Trophoblast cell (in vitro differentiated cells and primary cell): ENCODE measurements at regions not wholly inside any gene's neighbourhood (a gene's known extent, or its start where the extent isn't known, plus 50 kb on each side); places are given as distances from the start of the nearest gene placed in this dataset.

Experiments
- DNase-seq, 2 donors: peaks; one replicate each; pipeline ENCODE4 v3.0.0-alpha.2; 2016
- H2AFZ ChIP-seq: 2 replicates; pipeline ENCODE4 v1.6.1; 2013; ENCODE audit warnings: low read length, moderate library complexity, mild to moderate bottlenecking; ENCODE audit not compliant: insufficient read depth, poor library complexity
- H2AK5ac ChIP-seq: 2 replicates; pipeline ENCODE4 v1.6.1; 2013; ENCODE audit warnings: mild to moderate bottlenecking, low read length
- H2BK120ac ChIP-seq: 2 replicates; pipeline ENCODE4 v1.6.1; 2013; ENCODE audit warnings: low read length, mild to moderate bottlenecking, moderate library complexity; ENCODE audit not compliant: insufficient read depth, poor library complexity
- H2BK12ac ChIP-seq: 2 replicates; pipeline ENCODE4 v1.6.1; 2013; ENCODE audit warnings: mild to moderate bottlenecking, low read length, moderate library complexity
- H2BK5ac ChIP-seq: 2 replicates; pipeline ENCODE4 v1.6.1; 2013; ENCODE audit warnings: low read length, low read depth, moderate library complexity, mild to moderate bottlenecking; ENCODE audit not compliant: poor library complexity
- H3K14ac ChIP-seq: 2 replicates; pipeline ENCODE4 v1.6.1; 2013; ENCODE audit warnings: mild to moderate bottlenecking, low read length
- H3K18ac ChIP-seq: 2 replicates; pipeline ENCODE4 v1.6.1; 2013; ENCODE audit warnings: mild to moderate bottlenecking, low read length
- H3K23ac ChIP-seq: 2 replicates; pipeline ENCODE4 v1.6.1; 2013; ENCODE audit warnings: low read length
- H3K27ac ChIP-seq: 2 replicates; pipeline ENCODE4 v1.5.1; 2013; ENCODE audit warnings: low read depth, mild to moderate bottlenecking, inconsistent platforms, low read length, moderate library complexity
- H3K27me3 ChIP-seq: 2 replicates; pipeline ENCODE4 v1.6.1; 2013; ENCODE audit warnings: inconsistent platforms, mild to moderate bottlenecking, low read length, moderate library complexity; ENCODE audit not compliant: insufficient read depth
- H3K36me3 ChIP-seq, 2 experiments: 1 replicate in 1 of 2; 2 replicates in 1 of 2; pipeline ENCODE4 v1.6.1; 2013; ENCODE audit warnings: low read length in 2 of 2, mild to moderate bottlenecking in 2 of 2, moderate library complexity in 1 of 2; ENCODE audit not compliant: insufficient read depth in 2 of 2, control insufficient read depth in 1 of 2
- H3K4ac ChIP-seq: 2 replicates; pipeline ENCODE4 v1.6.1; 2013; ENCODE audit warnings: low read depth, mild to moderate bottlenecking, low read length, moderate library complexity
- H3K4me1 ChIP-seq, 2 experiments: 1 replicate in 1 of 2; 2 replicates in 1 of 2; pipeline ENCODE4 v1.6.1; 2013; ENCODE audit warnings: low read length in 2 of 2, mild to moderate bottlenecking in 2 of 2, moderate library complexity in 1 of 2; ENCODE audit not compliant: insufficient read depth in 2 of 2, control insufficient read depth in 1 of 2
- H3K4me2 ChIP-seq: 2 replicates; pipeline ENCODE4 v1.6.1; 2013; ENCODE audit warnings: inconsistent platforms, mild to moderate bottlenecking, low read length, moderate library complexity
- H3K4me3 ChIP-seq: 2 replicates; pipeline ENCODE4 v1.5.1; 2013; ENCODE audit warnings: mild to moderate bottlenecking, low read depth, low read length, inconsistent platforms
- H3K79me1 ChIP-seq: one replicate; pipeline ENCODE4 v1.6.1; 2013; ENCODE audit warnings: low read length
- H3K79me2 ChIP-seq: 2 replicates; pipeline ENCODE4 v1.6.1; 2013; ENCODE audit warnings: low read length, mild to moderate bottlenecking; ENCODE audit not compliant: control insufficient read depth, insufficient read depth, poor library complexity
- H3K9ac ChIP-seq: 2 replicates; pipeline ENCODE4 v1.6.1; 2013; ENCODE audit warnings: mild to moderate bottlenecking, low read length
- H3K9me3 ChIP-seq: 2 replicates; pipeline ENCODE4 v1.6.1; 2013; ENCODE audit warnings: low read depth, mild to moderate bottlenecking, control low read depth, inconsistent platforms, low read length; ENCODE audit not compliant: insufficient read depth
- H4K12ac ChIP-seq: 2 replicates; pipeline ENCODE4 v1.6.1; 2013; ENCODE audit warnings: low read depth, mild to moderate bottlenecking, low read length, moderate library complexity
- H4K8ac ChIP-seq: 2 replicates; pipeline ENCODE4 v1.6.1; 2013; ENCODE audit warnings: low read depth, mild to moderate bottlenecking, low read length, moderate library complexity
- H4K91ac ChIP-seq: one replicate; pipeline ENCODE4 v1.6.1; 2013; ENCODE audit warnings: low read depth, mild to moderate bottlenecking, low read length, moderate library complexity
- WGBS: extraction: QIAGEN DNeasy Blood & Tissue Kit; methylation state at CpG from one replicate; pipeline ENCODE4 v1.1.7; 2013; ENCODE audit warnings: missing lambda C conversion rate; ENCODE audit not compliant: insufficient read length, insufficient coverage; ENCODE audit errors: extremely low coverage; 5-methylcytosine and 5-hydroxymethylcytosine counted together

DNA sequence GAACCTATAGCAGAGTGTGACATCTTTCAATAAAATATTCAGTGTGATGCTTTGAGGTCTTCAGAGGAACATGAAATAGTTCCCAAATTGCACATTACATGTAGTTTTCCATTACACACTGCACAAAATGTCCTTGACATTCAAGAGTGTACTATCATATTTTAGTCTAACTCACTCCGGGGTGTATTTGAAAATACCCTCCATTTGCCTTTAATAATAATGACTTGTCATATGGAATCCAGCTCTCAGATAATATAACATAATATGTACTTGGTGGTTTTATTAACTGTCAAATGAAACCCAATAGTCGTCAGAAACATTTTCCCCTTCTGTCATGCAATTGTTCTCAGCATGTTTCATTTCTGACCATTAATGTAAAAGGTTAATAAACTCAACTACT is 176.7 kb upstream of the CDH19 start:
- Histone ChIP-seq H3K4ac (no peak overlapping the region), H2BK5ac (no peak overlapping the region), H4K12ac (no peak overlapping the region), H3K4me1 (no peaks in the 10 kb centered on the region), H3K18ac (no peak overlapping the region), H3K27me3 (no peaks in the 10 kb centered on the region), H3K4me3 (no peak overlapping the region), H3K4me2 (no peak overlapping the region), H3K23ac (no peak overlapping the region), H3K27ac (no peak overlapping the region), H4K91ac (no peak overlapping the region), H4K8ac (no peak overlapping the region), H2BK120ac (no peak overlapping the region), H3K36me3 (no peaks in the 10 kb centered on the region), H2AK5ac (no peak overlapping the region), H3K14ac (no peak overlapping the region), H3K79me2 (no peaks in the 10 kb centered on the region), H2BK12ac (no peak overlapping the region), H3K9me3 (no peaks in the 10 kb centered on the region), H2AFZ (no peak overlapping the region), H3K9ac (no peak overlapping the region), H3K79me1 (no peaks in the 10 kb centered on the region)
- DNase-seq = no peak
- no CpG with 5 or more reads among the region's 2 CpGs for WGBS

DNA sequence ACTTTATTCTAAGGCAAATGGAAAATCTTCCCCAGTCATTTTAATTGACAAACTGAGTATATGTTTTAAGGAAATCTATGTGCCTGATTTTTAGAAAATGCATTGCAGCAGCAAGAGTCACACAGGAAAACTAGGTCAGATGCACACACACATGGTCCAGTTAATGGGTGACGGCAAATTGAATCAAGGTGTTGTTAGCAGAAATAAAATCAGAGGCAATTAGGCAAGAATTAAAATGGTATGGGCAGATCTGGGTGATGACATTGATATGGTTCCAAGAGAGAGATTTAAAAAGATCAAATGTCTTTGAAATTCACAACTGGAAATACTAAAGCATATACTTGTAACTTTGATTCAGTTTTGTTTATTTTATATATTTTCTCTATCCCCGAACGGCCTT is 174.2 kb upstream of the CDH19 start:
- H3K18ac ChIP-seq = no peak overlapping the region
- no peaks in the 10 kb centered on the region for H3K36me3 ChIP-seq
- no peaks in the 10 kb centered on the region for H3K79me1 ChIP-seq
- no peak overlapping the region for H2AK5ac ChIP-seq
- no peak overlapping the region for H2BK12ac ChIP-seq
- no peaks in the 10 kb centered on the region for H3K79me2 ChIP-seq
- H4K91ac ChIP-seq = no peak overlapping the region
- no peak overlapping the region for H3K4me2 ChIP-seq
- H2BK5ac ChIP-seq = no peak overlapping the region
- no peak overlapping the region for H4K8ac ChIP-seq
- no peak overlapping the region for H3K23ac ChIP-seq
- no peaks in the 10 kb centered on the region for H3K4me1 ChIP-seq
- H3K27me3 ChIP-seq = no peaks in the 10 kb centered on the region
- H3K4ac ChIP-seq = no peak overlapping the region
- no peaks in the 10 kb centered on the region for H3K9me3 ChIP-seq
- no peak overlapping the region for H3K14ac ChIP-seq
- no peak overlapping the region for H3K9ac ChIP-seq
- no peak for DNase-seq
- no peak overlapping the region for H3K4me3 ChIP-seq
- no peak overlapping the region for H4K12ac ChIP-seq
- no CpG with 5 or more reads among the region's 3 CpGs for WGBS
- no peak overlapping the region for H2BK120ac ChIP-seq
- no peak overlapping the region for H3K27ac ChIP-seq
- H2AFZ ChIP-seq = no peak overlapping the region

DNA sequence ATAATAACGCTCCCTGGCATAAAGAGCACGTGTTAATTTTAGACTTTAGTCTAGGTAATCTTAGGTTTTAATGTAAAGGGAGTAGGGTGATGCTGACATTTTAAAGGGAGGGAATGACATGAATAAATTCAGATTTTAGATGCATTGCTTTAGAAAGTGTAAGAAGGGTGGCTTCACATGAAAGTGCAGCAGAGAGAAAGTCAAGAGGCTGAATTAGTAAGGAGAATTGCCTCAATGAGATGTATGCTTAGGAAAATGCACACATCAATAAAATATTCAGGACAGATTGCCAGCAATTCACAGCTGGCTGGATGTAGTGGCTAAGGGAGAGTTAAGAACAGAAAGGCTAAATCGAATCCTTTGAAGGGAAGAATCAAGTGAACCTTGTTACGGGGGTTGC is 165.5 kb upstream of the CDH19 start:
- no peak for DNase-seq
- no CpG with 5 or more reads among the region's 4 CpGs for WGBS
- H3K4me1 ChIP-seq = no peaks in the 10 kb centered on the region

DNA sequence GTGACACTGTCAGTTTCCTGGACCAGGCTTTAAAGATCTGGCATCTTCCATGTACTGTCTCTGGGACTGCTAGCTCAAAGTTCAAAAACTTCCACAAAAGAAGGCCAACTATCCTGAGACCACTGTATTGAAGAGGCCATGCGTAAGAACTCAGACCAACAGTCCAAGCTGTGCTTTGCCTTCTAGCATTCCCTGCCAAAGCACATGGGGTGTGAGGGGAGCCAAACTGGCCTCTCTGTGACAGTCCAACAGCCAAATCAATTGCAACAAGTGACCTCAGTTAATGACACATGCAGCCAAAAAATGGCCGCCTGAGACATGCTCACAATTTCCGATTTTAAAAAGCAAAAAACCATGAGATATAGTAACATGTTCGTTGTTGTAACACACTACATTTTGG is 160.3 kb upstream of the CDH19 start:
- Histone ChIP-seq H3K27ac (no peak overlapping the region), H4K12ac (no peak overlapping the region), H3K79me1 (no peaks in the 10 kb centered on the region), H2AFZ (no peak overlapping the region), H2BK12ac (no peak overlapping the region), H4K91ac (no peak overlapping the region), H2BK5ac (no peak overlapping the region), H4K8ac (no peak overlapping the region), H2AK5ac (no peak overlapping the region), H3K4me1 (no peaks in the 10 kb centered on the region), H2BK120ac (no peak overlapping the region), H3K14ac (no peak overlapping the region), H3K4ac (no peak overlapping the region), H3K79me2 (no peaks in the 10 kb centered on the region), H3K4me3 (no peak overlapping the region), H3K18ac (no peak overlapping the region), H3K36me3 (no peaks in the 10 kb centered on the region), H3K9ac (no peak overlapping the region), H3K23ac (no peak overlapping the region), H3K4me2 (no peak overlapping the region), H3K27me3 (no peaks in the 10 kb centered on the region), H3K9me3 (no peaks in the 10 kb centered on the region)
- WGBS = no CpG with 5 or more reads among the region's 4 CpGs
- no peak for DNase-seq

More for the DNA sequence above, 165.5 kb upstream of the CDH19 start:
- Histone ChIP-seq H3K4me2 (no peak overlapping the region), H4K8ac (no peak overlapping the region), H2BK12ac (no peak overlapping the region), H2AK5ac (no peak overlapping the region), H3K27ac (no peak overlapping the region), H3K79me2 (no peaks in the 10 kb centered on the region), H3K36me3 (no peaks in the 10 kb centered on the region), H3K23ac (no peak overlapping the region), H3K18ac (no peak overlapping the region), H3K9me3 (no peaks in the 10 kb centered on the region), H4K12ac (no peak overlapping the region), H3K4ac (no peak overlapping the region), H2BK120ac (no peak overlapping the region), H3K14ac (no peak overlapping the region), H3K79me1 (no peaks in the 10 kb centered on the region), H2AFZ (no peak overlapping the region), H3K9ac (no peak overlapping the region), H2BK5ac (no peak overlapping the region), H4K91ac (no peak overlapping the region), H3K27me3 (no peaks in the 10 kb centered on the region), H3K4me3 (no peak overlapping the region)
